HL-60 (cell line): ENCODE measurements at regions not wholly inside any gene's neighbourhood (a gene's known extent, or its start where the extent isn't known, plus 50 kb on each side); places are given as distances from the start of the nearest gene placed in this dataset.

Experiments
- CTCF ChIP-seq: IDR thresholded peaks from one replicate; pipeline ENCODE4 v1.5.1; 2011; ENCODE audit warnings: low read length, control low read depth, inconsistent platforms; ENCODE audit not compliant: insufficient read depth
- GABPA ChIP-seq: IDR thresholded peaks from 2 replicates; pipeline ENCODE4 v1.6.1; 2012; ENCODE audit warnings: low read depth
- POLR2AphosphoS5 ChIP-seq: IDR thresholded peaks from 2 replicates; pipeline ENCODE4 v1.6.1; 2012; ENCODE audit warnings: low read depth
- REST ChIP-seq: IDR thresholded peaks from 2 replicates; pipeline ENCODE4 v1.6.1; 2012; ENCODE audit warnings: low read depth; ENCODE audit not compliant: insufficient replicate concordance

GRCh38 chr16:87135246-87136030, 181.8 kb downstream of the C16orf95 start:
- TF ChIP-seq REST (no peak), CTCF (no peak), GABPA (no peak), POLR2AphosphoS5 (no peak)
